Caco-2 (cell line): ENCODE measurements at regions not wholly inside any gene's neighbourhood (a gene's known extent, or its start where the extent isn't known, plus 50 kb on each side); places are given as distances from the start of the nearest gene placed in this dataset.

Experiments used
- BruUV-seq: library from RNA; stranded (reverse); fragments of 400-500 nt; replicated peaks from 2 replicates; lab custom pipeline; 2021; lab: Mats Ljungman, UMichigan
- CTCF ChIA-PET: fragments of 300-600 bp; sonication (Branson Sonifier 250); formaldehyde crosslinking; loops from one replicate; lab custom pipeline; 2022; ENCODE audit warnings: antibody characterized with exemption; lab: Charles Lee
- POLR2A ChIA-PET: fragments of 300-600 bp; sonication (Branson Sonifier 250); formaldehyde crosslinking; loops from one replicate; lab custom pipeline; 2022; ENCODE audit warnings: antibody characterized with exemption; lab: Charles Lee
- DNase-seq, 2 experiments: peaks; one replicate each; pipeline versions ENCODE4 v3.0.0 to v3.0.0-alpha.2; 2020 to 2022
- H3K27me3 ChIP-seq: replicated peaks from 2 replicates; pipeline ENCODE4 v1.6.0; 2011; ENCODE audit warnings: low read length; ENCODE audit not compliant: control insufficient read depth, insufficient read depth
- H3K36me3 ChIP-seq: 2 replicates; pipeline ENCODE4 v1.5.1; 2011; ENCODE audit warnings: low read length; ENCODE audit not compliant: control insufficient read depth, insufficient read depth
- H3K4me1 ChIP-seq: fragments of 250-450 bp; sonication (Bioruptor Pico); 2 replicates; pipeline ENCODE4 v1.5.1; 2020; ENCODE audit warnings: mild to moderate bottlenecking
- H3K4me3 ChIP-seq: 2 replicates; pipeline ENCODE4 v1.5.1; 2011; ENCODE audit warnings: low read depth, mild to moderate bottlenecking, control low read depth, low read length
- H3K9me3 ChIP-seq: fragments of 250-450 bp; sonication (Bioruptor Pico); 2 replicates; pipeline ENCODE4 v1.5.1; 2020; ENCODE audit warnings: mild to moderate bottlenecking, moderate library complexity
- H3K27ac Mint-ChIP-seq: one replicate; pipeline ENCODE4 v1.8.0; 2022; ENCODE audit warnings: mixed read lengths; ENCODE audit not compliant: unreplicated experiment
- H3K27me3 Mint-ChIP-seq: one replicate; pipeline ENCODE4 v1.8.0; 2022; ENCODE audit warnings: mixed read lengths; ENCODE audit not compliant: insufficient read depth, unreplicated experiment
- H3K36me3 Mint-ChIP-seq: one replicate; pipeline ENCODE4 v1.8.0; 2022; ENCODE audit warnings: mild to moderate bottlenecking, mixed read lengths; ENCODE audit not compliant: insufficient read depth, unreplicated experiment
- H3K4me1 Mint-ChIP-seq: one replicate; pipeline ENCODE4 v1.8.0; 2022; ENCODE audit warnings: low read depth, mixed read lengths; ENCODE audit not compliant: unreplicated experiment
- H3K4me3 Mint-ChIP-seq: one replicate; pipeline ENCODE4 v1.8.0; 2022; ENCODE audit warnings: mild to moderate bottlenecking, moderate library complexity, mixed read lengths; ENCODE audit not compliant: unreplicated experiment
- H3K9me3 Mint-ChIP-seq: one replicate; pipeline ENCODE4 v1.8.0; 2022; ENCODE audit warnings: mixed read lengths; ENCODE audit not compliant: unreplicated experiment
- intact Hi-C: fragments of 100-400 bp; cut with micrococcal nuclease; formaldehyde crosslinking; loops from one replicate; pipeline ENCODE4 v1.10.0; 2022; ENCODE audit not compliant: unreplicated experiment
- TF ChIP-seq, protein P1 (sequence below), 2 experiments: fragments of 200-600 bp in 1 of 2; IDR thresholded peaks; 1 replicate in 1 of 2; 2 replicates in 1 of 2; pipeline versions ENCODE4 v1.5.1 to v1.8.0; 2011 to 2022; ENCODE audit warnings: antibody characterized with exemption in 1 of 2, control low read depth in 1 of 2, inconsistent platforms in 1 of 2, low read depth in 1 of 2, low read length in 1 of 2, mild to moderate bottlenecking in 1 of 2, moderate library complexity in 1 of 2; ENCODE audit not compliant: insufficient read depth in 1 of 2, severe bottlenecking in 1 of 2, unreplicated experiment in 1 of 2

DNA sequence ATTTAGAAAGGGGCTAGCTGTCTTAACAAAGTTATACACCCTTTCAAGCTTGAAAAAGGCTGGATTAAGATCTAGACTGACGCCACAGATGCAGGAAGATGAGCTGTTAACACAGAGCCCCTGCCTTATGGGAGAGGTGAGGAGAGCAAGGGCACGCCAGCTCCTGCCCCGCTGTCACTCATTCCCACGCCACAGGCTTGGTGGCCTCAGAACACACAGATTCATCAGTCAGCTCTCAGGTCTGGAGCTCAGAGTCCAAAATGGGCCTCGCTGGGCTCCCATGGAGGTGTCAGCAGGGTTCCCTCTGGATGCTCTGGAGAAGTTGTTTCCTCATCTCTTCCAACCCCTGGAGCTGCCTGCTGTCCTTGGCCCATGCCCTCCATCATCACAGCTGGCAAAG, 554.2 kb downstream of the TCERG1L start:
- Mint-ChIP-seq H3K4me1 (no peaks in the 10 kb centered on the region), H3K9me3 (peaks cover 18% of the 10 kb centered on the region), H3K36me3 (no peaks in the 10 kb centered on the region), H3K4me3 (no peak overlapping the region), H3K27ac (no peak overlapping the region), H3K27me3 (peaks cover 2% of the 10 kb centered on the region)
- H3K9me3 ChIP-seq = no peaks in the 10 kb centered on the region; the same call in 1 of the 2 replicates
- ChIA-PET CTCF (no interaction called here), POLR2A (no interaction called here)
- no peaks in the 10 kb centered on the region for H3K27me3 ChIP-seq
- no peaks in the 10 kb centered on the region for H3K36me3 ChIP-seq
- TF ChIP-seq, protein P1, sequence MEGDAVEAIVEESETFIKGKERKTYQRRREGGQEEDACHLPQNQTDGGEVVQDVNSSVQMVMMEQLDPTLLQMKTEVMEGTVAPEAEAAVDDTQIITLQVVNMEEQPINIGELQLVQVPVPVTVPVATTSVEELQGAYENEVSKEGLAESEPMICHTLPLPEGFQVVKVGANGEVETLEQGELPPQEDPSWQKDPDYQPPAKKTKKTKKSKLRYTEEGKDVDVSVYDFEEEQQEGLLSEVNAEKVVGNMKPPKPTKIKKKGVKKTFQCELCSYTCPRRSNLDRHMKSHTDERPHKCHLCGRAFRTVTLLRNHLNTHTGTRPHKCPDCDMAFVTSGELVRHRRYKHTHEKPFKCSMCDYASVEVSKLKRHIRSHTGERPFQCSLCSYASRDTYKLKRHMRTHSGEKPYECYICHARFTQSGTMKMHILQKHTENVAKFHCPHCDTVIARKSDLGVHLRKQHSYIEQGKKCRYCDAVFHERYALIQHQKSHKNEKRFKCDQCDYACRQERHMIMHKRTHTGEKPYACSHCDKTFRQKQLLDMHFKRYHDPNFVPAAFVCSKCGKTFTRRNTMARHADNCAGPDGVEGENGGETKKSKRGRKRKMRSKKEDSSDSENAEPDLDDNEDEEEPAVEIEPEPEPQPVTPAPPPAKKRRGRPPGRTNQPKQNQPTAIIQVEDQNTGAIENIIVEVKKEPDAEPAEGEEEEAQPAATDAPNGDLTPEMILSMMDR (IDR thresholded peaks at IDR 0.05; ENCODE audit: insufficient read depth in 1 of 2, low read depth in 1 of 2, low read length in 1 of 2, severe bottlenecking in 1 of 2, unreplicated experiment in 1 of 2) = no peak
- DNase-seq = no peak
- H3K4me3 ChIP-seq = no peak overlapping the region
- BruUV-seq = no TSS peak
- H3K4me1 ChIP-seq = no peaks in the 10 kb centered on the region
- intact Hi-C loops = no loop called here

DNA sequence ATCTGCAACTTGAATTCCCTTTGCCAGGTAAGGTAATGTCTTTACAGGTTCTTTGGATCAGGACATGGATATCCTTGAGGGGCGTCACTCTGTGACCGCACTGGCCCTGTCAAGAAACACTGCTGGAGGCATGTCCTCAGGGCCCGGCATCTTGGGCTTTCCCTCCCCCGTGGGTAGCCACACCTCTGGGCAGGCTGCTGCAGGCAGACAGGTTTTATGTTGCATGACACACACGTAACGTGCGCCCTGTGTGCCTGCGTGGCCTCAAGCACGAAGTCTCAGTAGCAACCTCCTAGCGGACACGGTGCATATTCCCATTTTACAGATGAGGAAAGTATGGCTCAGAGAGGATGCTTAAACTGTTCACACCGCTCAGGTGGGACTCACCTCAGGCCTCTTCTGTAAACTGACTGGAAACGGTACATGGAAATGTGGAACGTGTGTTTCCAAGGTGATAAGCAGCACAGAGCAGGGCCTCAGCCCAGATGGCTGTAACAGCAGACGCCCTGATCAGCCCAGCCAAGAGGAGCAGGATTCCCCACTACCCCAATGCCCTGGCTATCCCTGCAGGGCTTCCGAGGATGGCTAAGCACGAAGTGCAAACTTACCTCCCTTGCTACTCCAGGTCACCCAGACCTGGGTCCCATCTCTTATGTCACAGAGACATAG, 553.6 kb downstream of the TCERG1L start:
- ChIA-PET POLR2A (no interaction called here), CTCF (no interaction called here)
- no peaks in the 10 kb centered on the region for H3K27me3 ChIP-seq
- no peak overlapping the region for H3K4me3 ChIP-seq
- H3K9me3 ChIP-seq = no peaks in the 10 kb centered on the region; the same call in 1 of the 2 replicates
- intact Hi-C loops = no loop called here
- Mint-ChIP-seq H3K27me3 (peaks cover 2% of the 10 kb centered on the region), H3K27ac (no peak overlapping the region), H3K36me3 (no peaks in the 10 kb centered on the region), H3K4me3 (no peak overlapping the region), H3K4me1 (no peaks in the 10 kb centered on the region), H3K9me3 (peaks cover 18% of the 10 kb centered on the region)
- BruUV-seq = no TSS peak
- TF ChIP-seq, protein P1 (IDR thresholded peaks at IDR 0.05; ENCODE audit: insufficient read depth in 1 of 2, low read depth in 1 of 2, low read length in 1 of 2, severe bottlenecking in 1 of 2, unreplicated experiment in 1 of 2) = no peak
- peak in 1 of 2 experiments; percentile 5 for DNase-seq
- no peaks in the 10 kb centered on the region for H3K4me1 ChIP-seq
- H3K36me3 ChIP-seq = no peaks in the 10 kb centered on the region

DNA sequence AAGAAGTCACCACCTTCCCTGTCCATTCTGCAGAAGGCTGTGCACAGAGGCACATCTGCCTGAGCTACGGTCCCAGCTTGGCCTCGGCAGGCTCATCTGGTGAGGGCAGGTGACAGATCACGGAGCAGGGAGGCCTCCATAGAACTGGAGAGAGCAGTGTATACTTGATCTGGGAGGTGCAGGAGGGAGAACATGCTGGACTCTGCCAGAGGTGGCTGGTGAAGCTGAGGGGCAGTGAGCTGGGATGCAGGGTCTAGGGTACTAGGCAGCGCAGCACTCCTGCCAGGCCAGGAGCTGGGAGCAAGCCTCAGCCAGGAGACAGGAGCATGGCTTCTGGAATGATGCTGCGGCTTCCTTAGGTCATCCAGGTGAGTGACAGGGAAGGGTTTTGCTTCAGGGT, 553.0 kb downstream of the TCERG1L start:
- H3K4me3 Mint-ChIP-seq = no peak overlapping the region
- DNase-seq = no peak
- ChIA-PET CTCF (no interaction called here), POLR2A (no interaction called here)
- intact Hi-C loops = no loop called here
- H3K4me1 Mint-ChIP-seq = no peaks in the 10 kb centered on the region
- TF ChIP-seq, protein P1 (IDR thresholded peaks at IDR 0.05; ENCODE audit: insufficient read depth in 1 of 2, low read depth in 1 of 2, low read length in 1 of 2, severe bottlenecking in 1 of 2, unreplicated experiment in 1 of 2) = no peak
- no peaks in the 10 kb centered on the region; the same call in 1 of the 2 replicates for H3K9me3 ChIP-seq
- no peak overlapping the region for H3K4me3 ChIP-seq
- no TSS peak for BruUV-seq
- H3K27me3 Mint-ChIP-seq = peaks cover 2% of the 10 kb centered on the region
- no peaks in the 10 kb centered on the region for H3K4me1 ChIP-seq
- H3K36me3 Mint-ChIP-seq = no peaks in the 10 kb centered on the region
- H3K9me3 Mint-ChIP-seq = peaks cover 18% of the 10 kb centered on the region
- H3K36me3 ChIP-seq = no peaks in the 10 kb centered on the region
- no peaks in the 10 kb centered on the region for H3K27me3 ChIP-seq
- H3K27ac Mint-ChIP-seq = no peak overlapping the region
